Liver (tissue), 8 donors: ENCODE measurements at regions not wholly inside any gene's neighbourhood (a gene's known extent, or its start where the extent isn't known, plus 50 kb on each side); places are given as distances from the start of the nearest gene placed in this dataset.
A peak's percentile ranks its signal among the peaks of the same experiment; 100 is the strongest.

Experiments
- DNase-seq: peaks from one replicate; pipeline ENCODE4 v3.0.0-alpha.2; 2017; ENCODE audit warnings: low spot score
- H3K27ac ChIP-seq, 2 donors: one replicate each; pipeline ENCODE4 v1.7.0; 2013; ENCODE audit warnings: inconsistent platforms in 2 of 2, low read length in 2 of 2, control low read depth in 1 of 2, low read depth in 1 of 2, mild to moderate bottlenecking in 1 of 2
- H3K27me3 ChIP-seq, 4 donors: one replicate each; pipeline versions ENCODE4 v1.6.1 to v1.7.0; 2013; ENCODE audit warnings: low read length in 3 of 4, inconsistent platforms in 1 of 4, mild to moderate bottlenecking in 1 of 4, moderate library complexity in 1 of 4; ENCODE audit not compliant: control insufficient read depth in 4 of 4, insufficient read depth in 4 of 4
- H3K36me3 ChIP-seq, 4 donors: one replicate each; pipeline versions ENCODE4 v1.6.1 to v1.7.0; 2013; ENCODE audit warnings: low read length in 3 of 4, mild to moderate bottlenecking in 3 of 4, low read depth in 1 of 4, moderate library complexity in 1 of 4; ENCODE audit not compliant: control insufficient read depth in 4 of 4, insufficient read depth in 3 of 4
- H3K4me1 ChIP-seq, 4 donors: one replicate each; pipeline versions ENCODE4 v1.6.1 to v1.7.0; 2013; ENCODE audit warnings: low read length in 3 of 4, mild to moderate bottlenecking in 3 of 4, moderate library complexity in 1 of 4; ENCODE audit not compliant: control insufficient read depth in 4 of 4, insufficient read depth in 4 of 4
- H3K4me3 ChIP-seq, 3 donors: one replicate each; pipeline versions ENCODE4 v1.6.1 to v1.7.0; 2013; ENCODE audit warnings: low read length in 3 of 3, control low read depth in 1 of 3, low read depth in 1 of 3, mild to moderate bottlenecking in 1 of 3
- H3K9ac ChIP-seq, 2 donors: one replicate each; pipeline ENCODE4 v1.7.0; 2013; ENCODE audit warnings: low read length in 2 of 2, mild to moderate bottlenecking in 2 of 2, moderate library complexity in 2 of 2, control low read depth in 1 of 2, low read depth in 1 of 2
- H3K9me3 ChIP-seq, 4 donors: one replicate each; pipeline versions ENCODE4 v1.6.1 to v1.7.0; 2013; ENCODE audit warnings: low read length in 3 of 4; ENCODE audit not compliant: control insufficient read depth in 4 of 4
- ATF3 ChIP-seq: IDR thresholded peaks from 2 replicates; pipeline ENCODE4 v1.6.1; 2016; ENCODE audit warnings: antibody characterized with exemption
- CTCF ChIP-seq: fragments of 150-350 bp; IDR thresholded peaks from 2 replicates; pipeline ENCODE4 v1.5.1; 2017; ENCODE audit warnings: improper control_type of control experiment, low read depth, low read length; ENCODE audit not compliant: missing input control
- EGR1 ChIP-seq, 2 donors: IDR thresholded peaks; 2 replicates each; pipeline ENCODE4 v1.6.1; 2016 to 2018; ENCODE audit warnings: antibody characterized with exemption in 2 of 2, low read depth in 2 of 2
- FOXA1 ChIP-seq: IDR thresholded peaks from 2 replicates; pipeline ENCODE4 v1.6.1; 2016; ENCODE audit warnings: antibody characterized with exemption
- FOXA2 ChIP-seq: IDR thresholded peaks from 2 replicates; pipeline ENCODE4 v1.6.1; 2016; ENCODE audit warnings: antibody characterized with exemption
- GABPA ChIP-seq, 2 donors: IDR thresholded peaks in 1 of 2; conservative IDR thresholded peaks in 1 of 2; 2 replicates each; pipeline ENCODE4 v1.6.1; 2016; ENCODE audit warnings: antibody characterized with exemption in 2 of 2, mild to moderate bottlenecking in 1 of 2, moderate library complexity in 1 of 2
- HNF4A ChIP-seq, 2 donors: conservative IDR thresholded peaks; 2 replicates each; pipeline ENCODE4 v1.6.1; 2016; ENCODE audit warnings: antibody characterized with exemption in 2 of 2, mild to moderate bottlenecking in 2 of 2
- HNF4G ChIP-seq: IDR thresholded peaks from 2 replicates; pipeline ENCODE4 v1.6.1; 2016; ENCODE audit warnings: antibody characterized with exemption
- JUND ChIP-seq, 2 donors: IDR thresholded peaks; 2 replicates each; pipeline ENCODE4 v1.6.1; 2016; ENCODE audit warnings: antibody characterized with exemption in 2 of 2
- MAX ChIP-seq: IDR thresholded peaks from 2 replicates; pipeline ENCODE4 v1.6.1; 2016; ENCODE audit warnings: antibody characterized with exemption
- NR2F2 ChIP-seq: IDR thresholded peaks from 2 replicates; pipeline ENCODE4 v1.6.1; 2016; ENCODE audit warnings: antibody characterized with exemption
- RAD21 ChIP-seq, 2 donors: IDR thresholded peaks; 2 replicates each; pipeline ENCODE4 v1.6.1; 2016; ENCODE audit warnings: antibody characterized with exemption in 2 of 2, mild to moderate bottlenecking in 2 of 2
- RXRA ChIP-seq, 2 donors: IDR thresholded peaks; 2 replicates each; pipeline ENCODE4 v1.6.1; 2017 to 2018; ENCODE audit warnings: antibody characterized with exemption in 2 of 2, mild to moderate bottlenecking in 1 of 2
- SP1 ChIP-seq: IDR thresholded peaks from 2 replicates; pipeline ENCODE4 v1.6.1; 2018; ENCODE audit warnings: antibody characterized with exemption, mild to moderate bottlenecking
- TAF1 ChIP-seq: conservative IDR thresholded peaks from 2 replicates; pipeline ENCODE4 v1.6.1; 2016; ENCODE audit warnings: antibody characterized with exemption, mild to moderate bottlenecking
- YY1 ChIP-seq: IDR thresholded peaks from 2 replicates; pipeline ENCODE4 v1.6.1; 2016; ENCODE audit warnings: antibody characterized with exemption, mild to moderate bottlenecking
- ZBTB33 ChIP-seq: IDR thresholded peaks from 2 replicates; pipeline ENCODE4 v1.6.1; 2016; ENCODE audit warnings: antibody characterized with exemption
- WGBS: extraction: QIAGEN DNeasy Blood & Tissue Kit; methylation state at CpG from one replicate; pipeline ENCODE4 v1.1.7; 2013; 5-methylcytosine and 5-hydroxymethylcytosine counted together
- donor health status: healthy.
- donor health status: healthy.
- donor health status: healthy.
- donor health status: healthy.
- donor health status: healthy.

GRCh38 chr21:17455451-17455850, 57.4 kb upstream of the CXADR start:
- H3K9me3 ChIP-seq: no peaks in the 10 kb centered on the region
- no peak for DNase-seq
- no peaks in the 10 kb centered on the region for H3K27me3 ChIP-seq
- no peaks in the 10 kb centered on the region for H3K36me3 ChIP-seq
- WGBS: 68% methylated on average over 6 of the region's 6 CpGs
- peak in 1 of 2 donors; percentile 22 for TF ChIP-seq HNF4A (conservative IDR thresholded peaks at IDR 0.05)
- TF ChIP-seq ZBTB33: no peak
- H3K9ac ChIP-seq: no peak overlapping the region
- H3K4me1 ChIP-seq: peaks cover 0 to 5% (median 0%) of the 10 kb centered on the region in 4 donors
- no peak overlapping the region for H3K4me3 ChIP-seq
- no peak overlapping the region for H3K27ac ChIP-seq

- H3K27ac ChIP-seq: no peak overlapping the region
- no peak overlapping the region for H3K4me3 ChIP-seq
- no peaks in the 10 kb centered on the region for H3K9me3 ChIP-seq
- H3K4me1 ChIP-seq: peaks cover 0 to 10% (median 2%) of the 10 kb centered on the region in 4 donors
- 68% methylated on average over 6 of the region's 6 CpGs for WGBS
- H3K9ac ChIP-seq: no peak overlapping the region
- no peaks in the 10 kb centered on the region for H3K36me3 ChIP-seq
- no peaks in the 10 kb centered on the region for H3K27me3 ChIP-seq
- no peak for DNase-seq
- peak; percentile 26 to 63 for TF ChIP-seq HNF4A (conservative IDR thresholded peaks at IDR 0.05)
- TF ChIP-seq RXRA (IDR thresholded peaks at IDR 0.05): no peak
Measured at GRCh38 chr21:17458279-17458678, 54.6 kb upstream of the CXADR start.

GRCh38 chr21:17460094-17460493, 52.7 kb upstream of the CXADR start:
- Histone ChIP-seq H3K27me3 (no peaks in the 10 kb centered on the region), H3K4me3 (no peak overlapping the region), H3K9me3 (no peaks in the 10 kb centered on the region), H3K9ac (no peak overlapping the region), H3K36me3 (no peaks in the 10 kb centered on the region), H3K4me1 (peaks cover 0 to 19% (median 5%) of the 10 kb centered on the region in 4 donors), H3K27ac (no peak overlapping the region)
- 81% methylated on average over 2 of the region's 2 CpGs for WGBS
- no peak for DNase-seq
- no peak for TF ChIP-seq HNF4G

- Histone ChIP-seq H3K36me3 (no peaks in the 10 kb centered on the region), H3K27ac (peak overlapping the region; percentile 77 to 91), H3K27me3 (no peaks in the 10 kb centered on the region), H3K9ac (no peak overlapping the region), H3K9me3 (no peaks in the 10 kb centered on the region), H3K4me3 (no peak overlapping the region), H3K4me1 (peaks cover 0 to 19% (median 5%) of the 10 kb centered on the region in 4 donors)
- WGBS: 28% methylated on average over 3 of the region's 3 CpGs
- DNase-seq: no peak
- peak; percentile 4 to 35 for TF ChIP-seq RAD21 (IDR thresholded peaks at IDR 0.05)
- TF ChIP-seq MAX: no peak
- no peak for TF ChIP-seq CTCF
- TF ChIP-seq JUND (IDR thresholded peaks at IDR 0.05): peak in 1 of 2 donors; percentile 70
- no peak for TF ChIP-seq FOXA1
- no peak for TF ChIP-seq NR2F2
- TF ChIP-seq YY1: peak; percentile 29
- no peak for TF ChIP-seq EGR1 (IDR thresholded peaks at IDR 0.05; ENCODE audit: low read depth in 2 of 2)
- no peak for TF ChIP-seq ZBTB33
- TF ChIP-seq FOXA2: no peak
- no peak for TF ChIP-seq RXRA (IDR thresholded peaks at IDR 0.05)
- peak; percentile 29 for TF ChIP-seq ATF3
- TF ChIP-seq HNF4G: no peak
- no peak for TF ChIP-seq TAF1
- TF ChIP-seq HNF4A (conservative IDR thresholded peaks at IDR 0.05): peak in 1 of 2 donors; percentile 39
- TF ChIP-seq SP1: no peak
- no peak for TF ChIP-seq GABPA (IDR thresholded peaks at IDR 0.05 in 1 of 2, conservative IDR thresholded peaks at IDR 0.05 in 1 of 2)
Measured at GRCh38 chr21:17461014-17461413, 51.8 kb upstream of the CXADR start.
